Lung (tissue), 11 donors: ENCODE measurements at regions not wholly inside any gene's neighbourhood (a gene's known extent, or its start where the extent isn't known, plus 50 kb on each side); places are given as distances from the start of the nearest gene placed in this dataset.
"Not testable (repeated sequence)": the region's sequence is repeated elsewhere in the genome, so short reads cannot be mapped to it uniquely, and the experiment has no call there.

Source experiments
- ATAC-seq: fragments of 200-7000 bp; cut with Tn5 transposase; one replicate; pipeline ENCODE4 v1.9.1; 2020; ENCODE audit warnings: moderate number of reproducible peaks; ENCODE audit not compliant: insufficient read depth, low FRiP score
- DNase-seq, 3 donors: peaks; one replicate each; pipeline ENCODE4 v3.0.0-alpha.2; 2013 to 2017
- H3K27ac ChIP-seq, 2 donors: one replicate each; pipeline ENCODE4 v1.5.1; 2013; ENCODE audit warnings: mild to moderate bottlenecking in 2 of 2, moderate library complexity in 2 of 2, control low read depth in 1 of 2, inconsistent platforms in 1 of 2, low read depth in 1 of 2, low read length in 1 of 2
- H3K27me3 ChIP-seq, 3 donors: one replicate each; pipeline ENCODE4 v1.5.1; 2013; ENCODE audit warnings: low read length in 2 of 3; ENCODE audit not compliant: control insufficient read depth in 3 of 3, insufficient read depth in 3 of 3
- H3K36me3 ChIP-seq, 4 donors: one replicate each; pipeline ENCODE4 v1.5.1; 2013; ENCODE audit warnings: low read length in 4 of 4, mild to moderate bottlenecking in 1 of 4, moderate library complexity in 1 of 4; ENCODE audit not compliant: control insufficient read depth in 4 of 4, insufficient read depth in 4 of 4
- H3K4me1 ChIP-seq, 5 donors: one replicate each; pipeline ENCODE4 v1.5.1; 2013; ENCODE audit warnings: low read length in 5 of 5, mild to moderate bottlenecking in 2 of 5, moderate library complexity in 1 of 5; ENCODE audit not compliant: control insufficient read depth in 5 of 5, insufficient read depth in 5 of 5
- H3K4me3 ChIP-seq: one replicate; pipeline ENCODE4 v1.5.1; 2013; ENCODE audit warnings: mild to moderate bottlenecking, control low read depth, moderate library complexity
- H3K9ac ChIP-seq, 2 donors: one replicate each; pipeline ENCODE4 v1.5.1; 2013; ENCODE audit warnings: low read length in 2 of 2, control low read depth in 1 of 2; ENCODE audit not compliant: insufficient read depth in 1 of 2
- H3K9me3 ChIP-seq, 4 donors: one replicate each; pipeline ENCODE4 v1.5.1; 2013; ENCODE audit warnings: low read length in 3 of 4, mild to moderate bottlenecking in 1 of 4, moderate library complexity in 1 of 4; ENCODE audit not compliant: control insufficient read depth in 4 of 4, insufficient read depth in 3 of 4
- WGBS, 2 donors: extraction: QIAGEN DNeasy Blood & Tissue Kit; methylation state at CpG; one replicate each; pipeline ENCODE4 v1.1.7; 2013; 5-methylcytosine and 5-hydroxymethylcytosine counted together
- TF ChIP-seq, protein P1 (sequence below): IDR thresholded peaks from 2 replicates; pipeline ENCODE4 v1.5.1; 2012; ENCODE audit warnings: mild to moderate bottlenecking; ENCODE audit errors: control extremely low read depth, extremely low read depth
- donor health status: control.
- donor health status: control.
- donor health status: Bipolar disorder and iron deficiency.
- donor health status: healthy.
- donor health status: DM: yes; HTN: yes; CAD: no.

DNA sequence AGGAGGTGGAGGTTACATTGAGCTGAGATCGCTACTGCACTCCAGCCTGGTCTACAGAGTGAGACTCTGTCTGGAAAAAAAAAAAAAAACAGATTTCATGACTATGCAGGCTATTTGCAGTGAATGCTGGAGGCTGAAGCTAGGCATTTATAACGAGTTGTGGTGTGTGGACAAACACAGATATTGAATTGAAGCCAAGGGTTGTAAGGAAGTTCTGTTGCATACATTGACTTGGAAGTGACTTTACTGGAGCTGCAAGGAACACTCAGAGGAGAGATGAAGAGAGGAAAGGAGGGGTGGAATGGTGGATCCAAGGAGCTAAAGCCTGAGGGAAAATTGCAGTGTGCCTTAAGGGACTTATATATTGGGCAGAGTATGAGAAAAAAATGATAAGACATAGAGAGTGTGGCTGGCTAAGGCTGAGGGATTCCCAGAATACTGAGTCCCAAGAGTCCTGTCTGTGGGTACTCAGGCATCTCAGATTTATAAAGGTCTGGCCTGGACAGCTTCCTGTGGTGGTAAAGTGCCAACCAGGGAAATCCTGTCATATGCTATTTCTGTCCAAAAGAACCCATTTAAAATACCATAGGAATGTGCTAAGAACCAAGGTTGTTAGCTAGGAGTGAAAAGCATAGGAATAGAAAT lies 87.8 kb upstream of the GUCY1A1 start:
- Histone ChIP-seq H3K4me3 (no peak overlapping the region), H3K9me3 (no peaks in the 10 kb centered on the region), H3K27ac (no peak overlapping the region), H3K9ac (no peak overlapping the region), H3K27me3 (no peaks in the 10 kb centered on the region), H3K4me1 (peaks cover 0 to 30% (median 5%) of the 10 kb centered on the region in 5 donors), H3K36me3 (no peaks in the 10 kb centered on the region)
- DNase-seq (peak in 2 of 3 donors; percentile 58 to 82), ATAC-seq (no peak)
- TF ChIP-seq, protein P1, sequence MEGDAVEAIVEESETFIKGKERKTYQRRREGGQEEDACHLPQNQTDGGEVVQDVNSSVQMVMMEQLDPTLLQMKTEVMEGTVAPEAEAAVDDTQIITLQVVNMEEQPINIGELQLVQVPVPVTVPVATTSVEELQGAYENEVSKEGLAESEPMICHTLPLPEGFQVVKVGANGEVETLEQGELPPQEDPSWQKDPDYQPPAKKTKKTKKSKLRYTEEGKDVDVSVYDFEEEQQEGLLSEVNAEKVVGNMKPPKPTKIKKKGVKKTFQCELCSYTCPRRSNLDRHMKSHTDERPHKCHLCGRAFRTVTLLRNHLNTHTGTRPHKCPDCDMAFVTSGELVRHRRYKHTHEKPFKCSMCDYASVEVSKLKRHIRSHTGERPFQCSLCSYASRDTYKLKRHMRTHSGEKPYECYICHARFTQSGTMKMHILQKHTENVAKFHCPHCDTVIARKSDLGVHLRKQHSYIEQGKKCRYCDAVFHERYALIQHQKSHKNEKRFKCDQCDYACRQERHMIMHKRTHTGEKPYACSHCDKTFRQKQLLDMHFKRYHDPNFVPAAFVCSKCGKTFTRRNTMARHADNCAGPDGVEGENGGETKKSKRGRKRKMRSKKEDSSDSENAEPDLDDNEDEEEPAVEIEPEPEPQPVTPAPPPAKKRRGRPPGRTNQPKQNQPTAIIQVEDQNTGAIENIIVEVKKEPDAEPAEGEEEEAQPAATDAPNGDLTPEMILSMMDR, result no peak
- 47 to 62% methylated on average over 2 of the region's 2 CpGs for WGBS, 2 donors

DNA sequence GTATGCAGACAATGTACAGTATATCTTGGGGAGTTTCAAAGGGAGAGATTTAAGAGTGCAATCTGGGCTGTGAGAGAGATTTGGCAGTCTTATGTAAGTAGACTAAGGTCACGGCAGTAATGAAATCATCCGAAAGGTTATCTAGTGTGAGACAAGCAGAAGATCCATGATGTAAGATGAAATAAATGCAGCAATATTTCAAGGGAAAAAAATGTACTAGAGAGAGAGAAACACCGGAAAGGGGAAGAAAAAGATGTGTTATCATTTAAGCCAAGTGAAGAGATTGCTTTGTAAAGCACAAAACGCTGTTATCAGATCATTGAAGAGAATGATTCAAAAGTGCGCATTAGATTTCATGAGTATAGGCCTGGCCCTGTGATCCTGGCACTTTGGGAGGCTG lies 88.4 kb upstream of the GUCY1A1 start:
- Histone ChIP-seq H3K4me3 (no peak overlapping the region), H3K9ac (no peak overlapping the region), H3K36me3 (no peaks in the 10 kb centered on the region), H3K9me3 (no peaks in the 10 kb centered on the region), H3K27ac (no peak overlapping the region), H3K27me3 (no peaks in the 10 kb centered on the region), H3K4me1 (peaks cover 0 to 28% (median 5%) of the 10 kb centered on the region in 5 donors)
- ATAC-seq (no peak), DNase-seq (peak in 2 of 3 donors; percentile 64 to 85)
- TF ChIP-seq, protein P1, result no peak
- WGBS, 2 donors, result 54 to 61% methylated on average over 5 of the region's 5 CpGs

DNA sequence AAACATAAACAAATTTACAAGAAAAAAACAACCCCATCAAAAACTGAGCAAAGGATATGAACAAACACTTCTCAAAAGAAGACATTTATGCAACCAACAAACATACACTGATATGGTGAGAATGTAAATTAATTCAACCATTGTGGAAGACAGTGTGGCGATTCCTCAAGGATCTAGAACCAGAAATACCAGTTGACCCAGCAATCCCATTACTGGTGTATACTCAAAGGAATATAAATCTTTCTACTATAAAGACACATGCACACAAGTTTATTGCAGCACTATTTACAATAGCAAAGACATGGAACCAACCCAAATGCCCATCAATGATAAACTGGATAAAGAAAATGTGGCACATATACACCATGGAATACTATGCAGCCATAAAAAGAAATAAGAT lies 92.3 kb upstream of the GUCY1A1 start:
- H3K9me3 ChIP-seq, H3K9ac ChIP-seq, H3K36me3 ChIP-seq, ATAC-seq, DNase-seq, H3K27ac ChIP-seq, H3K4me3 ChIP-seq, H3K27me3 ChIP-seq: not testable (repeated sequence)
- 61 to 97% methylated on average over 1 of the region's 1 CpG for WGBS, 2 donors
- H3K4me1 ChIP-seq, result peaks cover 0 to 24% (median 5%) of the 10 kb centered on the region in 5 donors

DNA sequence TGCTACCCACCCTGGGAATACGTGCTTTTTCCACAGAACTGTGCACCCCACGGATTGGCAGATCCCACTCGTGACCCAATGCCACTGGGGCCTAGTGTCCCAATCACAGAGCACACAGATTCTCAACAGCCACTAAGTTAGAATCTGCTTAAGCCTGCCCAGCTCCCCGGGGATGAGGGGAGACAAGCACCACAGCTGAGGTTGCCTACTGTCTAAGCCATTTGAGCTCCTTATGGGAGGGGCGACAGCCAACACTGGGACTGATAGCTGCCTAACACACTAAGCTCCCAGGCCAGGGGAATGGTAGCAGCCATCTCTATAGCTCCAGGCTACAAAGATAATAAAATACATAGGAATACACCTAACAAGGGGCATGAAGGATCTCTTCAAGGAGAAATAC lies 93.5 kb upstream of the GUCY1A1 start:
- Histone ChIP-seq H3K9me3 (peaks cover 0 to 2% (median 0%) of the 10 kb centered on the region in 4 donors), H3K36me3 (no peaks in the 10 kb centered on the region), H3K27ac (no peak overlapping the region), H3K4me1 (peaks cover 0 to 13% (median 5%) of the 10 kb centered on the region in 5 donors), H3K4me3 (no peak overlapping the region), H3K27me3 (no peaks in the 10 kb centered on the region), H3K9ac (no peak overlapping the region)
- TF ChIP-seq, protein P1, result no peak
- no peak for ATAC-seq
- no peak for DNase-seq
- WGBS, 2 donors, result 88 to 95% methylated on average over 5 of the region's 5 CpGs
